HepG2 (cell line): ENCODE measurements at regions not wholly inside any gene's neighbourhood (a gene's known extent, or its start where the extent isn't known, plus 50 kb on each side); places are given as distances from the start of the nearest gene placed in this dataset.

ENCODE experiments used
- ATAC-seq: fragments of 200-7000 bp; cut with Tn5 transposase; 3 replicates; pipeline ENCODE4 v1.9.1; 2020; ENCODE audit warnings: mild to moderate bottlenecking, moderate library complexity
- BruUV-seq: library from RNA; stranded (reverse); fragments of 400-500 nt; replicated peaks from 2 replicates; lab custom pipeline; 2021; lab: Mats Ljungman, UMichigan
- CTCF ChIA-PET: fragments of 300-600 bp; formaldehyde crosslinking; extraction: SDS; loops from one replicate; lab custom pipeline; 2021; ENCODE audit warnings: low total read pairs, inconsistent platforms, low intra/inter-chr PET ratio; lab: Yijun Ruan, JAX
- POLR2A ChIA-PET: fragments of 350-600 bp; sonication (Branson Sonifier 250); formaldehyde crosslinking; loops from one replicate; lab custom pipeline; 2020; ENCODE audit warnings: antibody characterized with exemption, inconsistent platforms; lab: Yijun Ruan, JAX
- DNase-seq: peaks from one replicate; pipeline ENCODE4 v3.0.0-alpha.2; 2015; ENCODE audit warnings: low spot score
- FAIRE-seq: peaks from 3 replicates; lab custom pipeline; 2011; peaks lifted over from hg19 to GRCh38; lab: Jason Lieb, UNC
- H2AFZ ChIP-seq: one replicate; pipeline ENCODE4 v1.6.1; 2011; ENCODE audit warnings: low read length, inconsistent platforms
- H3K27ac ChIP-seq: fragments of 300-600 bp; 3 replicates; pipeline ENCODE4 v1.8.0; 2011; ENCODE audit warnings: mixed run types, mild to moderate bottlenecking, mixed read lengths, low read length, inconsistent platforms; ENCODE audit not compliant: insufficient read depth; ENCODE audit errors: extremely low read length
- H3K27me3 ChIP-seq, 2 experiments: fragments of 200-600 bp in 1 of 2; 2 replicates in 1 of 2; 3 replicates in 1 of 2; pipeline versions ENCODE4 v1.6.0 to v1.8.0; 2011; ENCODE audit warnings: low read length in 2 of 2, mild to moderate bottlenecking in 2 of 2, moderate library complexity in 2 of 2, inconsistent platforms in 1 of 2; ENCODE audit not compliant: insufficient read depth in 2 of 2, control insufficient read depth in 1 of 2
- H3K36me3 ChIP-seq, 2 experiments: fragments of 200-600 bp in 1 of 2; replicated peaks in 1 of 2; 2 replicates in 1 of 2; 3 replicates in 1 of 2; pipeline versions ENCODE4 v1.5.1 to v1.8.0; 2011; ENCODE audit warnings: low read length in 2 of 2, inconsistent platforms in 1 of 2; ENCODE audit not compliant: insufficient read depth in 2 of 2, control insufficient read depth in 1 of 2
- H3K4me1 ChIP-seq: 2 replicates; pipeline ENCODE4 v1.5.1; 2012; ENCODE audit warnings: low read length, inconsistent platforms; ENCODE audit not compliant: insufficient read depth
- H3K4me2 ChIP-seq: 2 replicates; pipeline ENCODE4 v1.6.0; 2011; ENCODE audit warnings: low read depth, low read length, inconsistent platforms
- H3K4me3 ChIP-seq, 3 experiments: fragments of 200-600 bp in 1 of 3; sonication (generic), shearing (Covaris generic) in 1 of 3; replicated peaks in 1 of 3; 2 replicates each; pipeline ENCODE4 v1.5.1; 2011 to 2016; ENCODE audit warnings: low read length in 3 of 3, inconsistent platforms in 2 of 3, low read depth in 2 of 3, mild to moderate bottlenecking in 2 of 3, control low read depth in 1 of 3, mixed read lengths in 1 of 3; ENCODE audit not compliant: insufficient read depth in 1 of 3
- H3K79me2 ChIP-seq: one replicate; pipeline ENCODE4 v1.6.1; 2011; ENCODE audit warnings: low read length, inconsistent platforms; ENCODE audit not compliant: insufficient read depth
- H3K9ac ChIP-seq: 2 replicates; pipeline ENCODE4 v1.6.0; 2011; ENCODE audit warnings: mild to moderate bottlenecking, low read depth, low read length, inconsistent platforms; ENCODE audit not compliant: insufficient read depth
- H3K9me3 ChIP-seq: 2 replicates; pipeline ENCODE4 v1.5.1; 2012; ENCODE audit warnings: mild to moderate bottlenecking, low read length
- H4K20me1 ChIP-seq: 2 replicates; pipeline ENCODE4 v1.6.0; 2011; ENCODE audit warnings: inconsistent platforms, mild to moderate bottlenecking, low read length, moderate library complexity; ENCODE audit not compliant: insufficient read depth
- ARNT ChIP-seq: fragments of 450-650 bp; IDR thresholded peaks from 2 replicates; pipeline ENCODE4 v1.6.1; 2017
- DMAP1 ChIP-seq: IDR thresholded peaks from 2 replicates; pipeline ENCODE4 v1.6.1; 2016
- ETV5 ChIP-seq: IDR thresholded peaks from 2 replicates; pipeline ENCODE4 v1.6.1; 2018; ENCODE audit warnings: missing biosample characterization, missing genetic modification reagents, inconsistent platforms, borderline replicate concordance
- HOXA3 ChIP-seq: sonication (generic); formaldehyde crosslinking; IDR thresholded peaks from 2 replicates; pipeline ENCODE4 v1.5.0; 2020; ENCODE audit warnings: missing genetic modification reagents
- HOXA7 ChIP-seq: sonication (generic); formaldehyde crosslinking; IDR thresholded peaks from 2 replicates; pipeline ENCODE4 v1.8.1; 2022; ENCODE audit warnings: mild to moderate bottlenecking, missing genetic modification reagents, moderate library complexity
- KLF11 ChIP-seq: IDR thresholded peaks from 2 replicates; pipeline ENCODE4 v1.6.1; 2016; ENCODE audit warnings: missing compliant biosample characterization
- RCOR2 ChIP-seq: IDR thresholded peaks from 2 replicates; pipeline ENCODE4 v1.6.1; 2016; ENCODE audit warnings: missing biosample characterization, missing genetic modification reagents
- ZNF780A ChIP-seq: sonication (generic); formaldehyde crosslinking; IDR thresholded peaks from 2 replicates; pipeline ENCODE4 v1.8.0; 2022; ENCODE audit warnings: mild to moderate bottlenecking, missing genetic modification reagents, moderate library complexity
- ZNF788 ChIP-seq: sonication (generic); formaldehyde crosslinking; IDR thresholded peaks from 2 replicates; pipeline ENCODE4 v1.5.0; 2020; ENCODE audit warnings: mild to moderate bottlenecking, missing genetic modification reagents, borderline replicate concordance
- ZSCAN9 ChIP-seq: IDR thresholded peaks from 2 replicates; pipeline ENCODE4 v1.6.1; 2016; ENCODE audit warnings: borderline replicate concordance
- WGBS: methylation state at CpG from one replicate; pipeline ENCODE4 v1.1.6; 2017; ENCODE audit warnings: low lambda C conversion rate; 5-methylcytosine and 5-hydroxymethylcytosine counted together
- in situ Hi-C: cut with HindIII; loops from 2 replicates; pipeline ENCODE4 v1.10.0; 2017; ENCODE audit warnings: low pct_unique_long_range_greater_than_20kb; ENCODE audit not compliant: extremely low pct_ligation_motif_present
- intact Hi-C: fragments of 100-400 bp; cut with micrococcal nuclease; formaldehyde crosslinking; loops from one replicate; pipeline ENCODE4 v1.10.0; 2022; ENCODE audit not compliant: unreplicated experiment
- TF ChIP-seq, protein P1 (sequence below): sonication (generic); formaldehyde crosslinking; conservative IDR thresholded peaks from 2 replicates; pipeline ENCODE4 v1.8.0; 2022; ENCODE audit warnings: mild to moderate bottlenecking, moderate library complexity, missing genetic modification reagents
- TF ChIP-seq, protein P2 (sequence below): sonication (generic); formaldehyde crosslinking; IDR thresholded peaks from 2 replicates; pipeline ENCODE4 v1.4.0; 2020; ENCODE audit warnings: missing genetic modification reagents, borderline replicate concordance
- TF ChIP-seq, protein P3 (sequence below): sonication (generic); formaldehyde crosslinking; IDR thresholded peaks from 2 replicates; pipeline ENCODE4 v1.5.0; 2020; ENCODE audit warnings: missing genetic modification reagents
- TF ChIP-seq, protein P4 (sequence below): sonication (generic); formaldehyde crosslinking; conservative IDR thresholded peaks from 2 replicates; pipeline ENCODE4 v1.8.1; 2023; ENCODE audit warnings: missing genetic modification reagents
- TF ChIP-seq, protein P5 (sequence below): sonication (generic); formaldehyde crosslinking; IDR thresholded peaks from 2 replicates; pipeline ENCODE4 v1.4.0; 2020; ENCODE audit warnings: missing genetic modification reagents

DNA sequence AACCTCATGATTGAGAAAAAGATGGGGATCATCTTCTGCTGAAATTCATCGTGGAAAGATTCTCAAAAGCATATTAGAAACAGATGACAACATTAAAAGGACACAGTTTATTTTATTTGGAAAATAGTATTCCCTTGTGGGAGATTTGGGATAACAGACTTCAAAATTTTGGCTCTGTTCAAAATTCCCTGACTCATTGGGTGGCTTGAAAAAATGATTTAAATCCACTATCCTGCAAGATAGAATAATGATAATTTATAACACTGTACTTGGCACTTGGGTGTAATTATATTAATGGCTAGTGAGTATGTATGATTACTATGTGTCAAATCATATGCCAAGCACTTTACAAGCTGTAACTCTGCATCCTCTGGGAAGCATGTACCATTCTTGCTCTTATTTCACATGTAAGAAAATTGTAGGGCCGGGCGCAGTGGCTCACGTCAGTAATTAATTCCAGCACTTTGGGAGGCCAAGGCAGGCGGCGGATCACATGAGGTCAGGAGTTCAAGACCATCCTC is 128.8 kb downstream of the LMNTD1 start:
- Histone ChIP-seq H3K4me2 (no peak overlapping the region), H2AFZ (no peak overlapping the region), H4K20me1 (no peaks in the 10 kb centered on the region), H3K9me3 (no peaks in the 10 kb centered on the region), H3K79me2 (no peaks in the 10 kb centered on the region), H3K36me3 (no peaks in the 10 kb centered on the region), H3K27ac (no peak overlapping the region), H3K9ac (no peak overlapping the region), H3K4me1 (no peaks in the 10 kb centered on the region), H3K27me3 (no peaks in the 10 kb centered on the region), H3K4me3 (no peak overlapping the region)
- intact Hi-C loops (no loop called here), in situ Hi-C loops (no loop called here)
- ATAC-seq, result no peak
- CTCF ChIA-PET, result no interaction called here
- POLR2A ChIA-PET, result no interaction called here
- TF ChIP-seq ZSCAN9 (CRISPR knock-in tag) (no peak), ETV5 (CRISPR knock-in tag) (no peak), ZNF788 (no peak), ZNF780A (CRISPR knock-in tag) (no peak), HOXA7 (no peak), KLF11 (CRISPR knock-in tag) (no peak), RCOR2 (CRISPR knock-in tag) (no peak), DMAP1 (CRISPR knock-in tag) (no peak), HOXA3 (CRISPR knock-in tag) (no peak), ARNT (no peak)
- TF ChIP-seq, protein P1, sequence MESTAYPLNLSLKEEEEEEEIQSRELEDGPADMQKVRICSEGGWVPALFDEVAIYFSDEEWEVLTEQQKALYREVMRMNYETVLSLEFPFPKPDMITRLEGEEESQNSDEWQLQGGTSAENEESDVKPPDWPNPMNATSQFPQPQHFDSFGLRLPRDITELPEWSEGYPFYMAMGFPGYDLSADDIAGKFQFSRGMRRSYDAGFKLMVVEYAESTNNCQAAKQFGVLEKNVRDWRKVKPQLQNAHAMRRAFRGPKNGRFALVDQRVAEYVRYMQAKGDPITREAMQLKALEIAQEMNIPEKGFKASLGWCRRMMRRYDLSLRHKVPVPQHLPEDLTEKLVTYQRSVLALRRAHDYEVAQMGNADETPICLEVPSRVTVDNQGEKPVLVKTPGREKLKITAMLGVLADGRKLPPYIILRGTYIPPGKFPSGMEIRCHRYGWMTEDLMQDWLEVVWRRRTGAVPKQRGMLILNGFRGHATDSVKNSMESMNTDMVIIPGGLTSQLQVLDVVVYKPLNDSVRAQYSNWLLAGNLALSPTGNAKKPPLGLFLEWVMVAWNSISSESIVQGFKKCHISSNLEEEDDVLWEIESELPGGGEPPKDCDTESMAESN (CRISPR knock-in tag), result no peak
- TF ChIP-seq, protein P2, sequence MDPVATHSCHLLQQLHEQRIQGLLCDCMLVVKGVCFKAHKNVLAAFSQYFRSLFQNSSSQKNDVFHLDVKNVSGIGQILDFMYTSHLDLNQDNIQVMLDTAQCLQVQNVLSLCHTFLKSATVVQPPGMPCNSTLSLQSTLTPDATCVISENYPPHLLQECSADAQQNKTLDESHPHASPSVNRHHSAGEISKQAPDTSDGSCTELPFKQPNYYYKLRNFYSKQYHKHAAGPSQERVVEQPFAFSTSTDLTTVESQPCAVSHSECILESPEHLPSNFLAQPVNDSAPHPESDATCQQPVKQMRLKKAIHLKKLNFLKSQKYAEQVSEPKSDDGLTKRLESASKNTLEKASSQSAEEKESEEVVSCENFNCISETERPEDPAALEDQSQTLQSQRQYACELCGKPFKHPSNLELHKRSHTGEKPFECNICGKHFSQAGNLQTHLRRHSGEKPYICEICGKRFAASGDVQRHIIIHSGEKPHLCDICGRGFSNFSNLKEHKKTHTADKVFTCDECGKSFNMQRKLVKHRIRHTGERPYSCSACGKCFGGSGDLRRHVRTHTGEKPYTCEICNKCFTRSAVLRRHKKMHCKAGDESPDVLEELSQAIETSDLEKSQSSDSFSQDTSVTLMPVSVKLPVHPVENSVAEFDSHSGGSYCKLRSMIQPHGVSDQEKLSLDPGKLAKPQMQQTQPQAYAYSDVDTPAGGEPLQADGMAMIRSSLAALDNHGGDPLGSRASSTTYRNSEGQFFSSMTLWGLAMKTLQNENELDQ (CRISPR knock-in tag), result no peak
- TF ChIP-seq, protein P3, sequence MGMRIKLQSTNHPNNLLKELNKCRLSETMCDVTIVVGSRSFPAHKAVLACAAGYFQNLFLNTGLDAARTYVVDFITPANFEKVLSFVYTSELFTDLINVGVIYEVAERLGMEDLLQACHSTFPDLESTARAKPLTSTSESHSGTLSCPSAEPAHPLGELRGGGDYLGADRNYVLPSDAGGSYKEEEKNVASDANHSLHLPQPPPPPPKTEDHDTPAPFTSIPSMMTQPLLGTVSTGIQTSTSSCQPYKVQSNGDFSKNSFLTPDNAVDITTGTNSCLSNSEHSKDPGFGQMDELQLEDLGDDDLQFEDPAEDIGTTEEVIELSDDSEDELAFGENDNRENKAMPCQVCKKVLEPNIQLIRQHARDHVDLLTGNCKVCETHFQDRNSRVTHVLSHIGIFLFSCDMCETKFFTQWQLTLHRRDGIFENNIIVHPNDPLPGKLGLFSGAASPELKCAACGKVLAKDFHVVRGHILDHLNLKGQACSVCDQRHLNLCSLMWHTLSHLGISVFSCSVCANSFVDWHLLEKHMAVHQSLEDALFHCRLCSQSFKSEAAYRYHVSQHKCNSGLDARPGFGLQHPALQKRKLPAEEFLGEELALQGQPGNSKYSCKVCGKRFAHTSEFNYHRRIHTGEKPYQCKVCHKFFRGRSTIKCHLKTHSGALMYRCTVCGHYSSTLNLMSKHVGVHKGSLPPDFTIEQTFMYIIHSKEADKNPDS (CRISPR knock-in tag), result no peak
- TF ChIP-seq, protein P4, sequence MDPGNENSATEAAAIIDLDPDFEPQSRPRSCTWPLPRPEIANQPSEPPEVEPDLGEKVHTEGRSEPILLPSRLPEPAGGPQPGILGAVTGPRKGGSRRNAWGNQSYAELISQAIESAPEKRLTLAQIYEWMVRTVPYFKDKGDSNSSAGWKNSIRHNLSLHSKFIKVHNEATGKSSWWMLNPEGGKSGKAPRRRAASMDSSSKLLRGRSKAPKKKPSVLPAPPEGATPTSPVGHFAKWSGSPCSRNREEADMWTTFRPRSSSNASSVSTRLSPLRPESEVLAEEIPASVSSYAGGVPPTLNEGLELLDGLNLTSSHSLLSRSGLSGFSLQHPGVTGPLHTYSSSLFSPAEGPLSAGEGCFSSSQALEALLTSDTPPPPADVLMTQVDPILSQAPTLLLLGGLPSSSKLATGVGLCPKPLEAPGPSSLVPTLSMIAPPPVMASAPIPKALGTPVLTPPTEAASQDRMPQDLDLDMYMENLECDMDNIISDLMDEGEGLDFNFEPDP, result no peak
- TF ChIP-seq, protein P5, sequence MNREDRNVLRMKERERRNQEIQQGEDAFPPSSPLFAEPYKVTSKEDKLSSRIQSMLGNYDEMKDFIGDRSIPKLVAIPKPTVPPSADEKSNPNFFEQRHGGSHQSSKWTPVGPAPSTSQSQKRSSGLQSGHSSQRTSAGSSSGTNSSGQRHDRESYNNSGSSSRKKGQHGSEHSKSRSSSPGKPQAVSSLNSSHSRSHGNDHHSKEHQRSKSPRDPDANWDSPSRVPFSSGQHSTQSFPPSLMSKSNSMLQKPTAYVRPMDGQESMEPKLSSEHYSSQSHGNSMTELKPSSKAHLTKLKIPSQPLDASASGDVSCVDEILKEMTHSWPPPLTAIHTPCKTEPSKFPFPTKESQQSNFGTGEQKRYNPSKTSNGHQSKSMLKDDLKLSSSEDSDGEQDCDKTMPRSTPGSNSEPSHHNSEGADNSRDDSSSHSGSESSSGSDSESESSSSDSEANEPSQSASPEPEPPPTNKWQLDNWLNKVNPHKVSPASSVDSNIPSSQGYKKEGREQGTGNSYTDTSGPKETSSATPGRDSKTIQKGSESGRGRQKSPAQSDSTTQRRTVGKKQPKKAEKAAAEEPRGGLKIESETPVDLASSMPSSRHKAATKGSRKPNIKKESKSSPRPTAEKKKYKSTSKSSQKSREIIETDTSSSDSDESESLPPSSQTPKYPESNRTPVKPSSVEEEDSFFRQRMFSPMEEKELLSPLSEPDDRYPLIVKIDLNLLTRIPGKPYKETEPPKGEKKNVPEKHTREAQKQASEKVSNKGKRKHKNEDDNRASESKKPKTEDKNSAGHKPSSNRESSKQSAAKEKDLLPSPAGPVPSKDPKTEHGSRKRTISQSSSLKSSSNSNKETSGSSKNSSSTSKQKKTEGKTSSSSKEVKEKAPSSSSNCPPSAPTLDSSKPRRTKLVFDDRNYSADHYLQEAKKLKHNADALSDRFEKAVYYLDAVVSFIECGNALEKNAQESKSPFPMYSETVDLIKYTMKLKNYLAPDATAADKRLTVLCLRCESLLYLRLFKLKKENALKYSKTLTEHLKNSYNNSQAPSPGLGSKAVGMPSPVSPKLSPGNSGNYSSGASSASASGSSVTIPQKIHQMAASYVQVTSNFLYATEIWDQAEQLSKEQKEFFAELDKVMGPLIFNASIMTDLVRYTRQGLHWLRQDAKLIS (CRISPR knock-in tag), result no peak
- BruUV-seq, result no TSS peak
- no peak for FAIRE-seq
- 65% methylated on average over 6 of the region's 6 CpGs for WGBS
- no peak for DNase-seq
